Limb (tissue), 2 donors: ENCODE measurements at regions not wholly inside any gene's neighbourhood (a gene's known extent, or its start where the extent isn't known, plus 50 kb on each side); places are given as distances from the start of the nearest gene placed in this dataset.

Experiments
- DNase-seq, 2 donors: peaks; one replicate each; pipeline ENCODE4 v3.0.0-alpha.2; 2016; ENCODE audit errors: extremely low spot score in 2 of 2

DNA sequence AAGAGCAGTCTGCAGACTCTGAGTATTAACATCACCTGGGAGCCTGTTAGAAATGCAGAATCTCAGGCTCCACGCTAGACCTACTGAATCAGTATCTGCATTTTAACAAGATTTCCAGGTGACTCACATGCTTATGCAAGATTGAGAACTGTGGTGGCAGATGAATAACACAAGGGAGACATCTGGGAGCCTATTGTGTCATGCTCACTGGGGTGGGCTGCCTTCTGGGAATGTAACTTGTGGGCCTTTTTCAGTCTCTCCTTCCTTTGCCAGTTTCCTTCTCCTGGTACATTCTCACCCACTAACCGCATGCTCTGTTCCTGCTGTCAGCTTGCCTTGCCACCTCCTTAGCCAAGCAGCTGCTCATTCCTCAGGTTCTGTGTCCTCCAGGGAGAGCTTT is 176.6 kb upstream of the C9orf72 start:
- DNase-seq: no peak

GRCh38 chr9:27750566-27750965 is 177.3 kb upstream of the C9orf72 start:
- no peak for DNase-seq

DNA sequence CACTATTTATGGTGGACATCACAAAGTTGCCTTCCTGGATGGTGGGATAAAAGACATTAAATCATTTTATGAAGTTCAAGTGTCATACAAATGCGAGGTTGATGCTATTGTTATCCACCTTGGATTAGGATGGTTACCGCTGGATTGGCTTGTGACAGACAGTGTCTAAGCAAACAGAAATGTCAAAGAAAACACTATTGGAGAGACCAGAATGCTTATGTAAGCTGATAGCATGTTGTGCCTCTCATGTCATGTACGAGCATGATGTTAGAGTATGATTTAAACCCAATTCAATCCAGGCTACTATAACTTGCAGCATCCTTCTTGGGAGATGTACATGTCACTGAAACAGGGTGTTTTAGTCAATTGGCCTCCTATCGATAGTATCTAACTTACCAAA is 178.8 kb upstream of the C9orf72 start:
- DNase-seq: no peak

DNA sequence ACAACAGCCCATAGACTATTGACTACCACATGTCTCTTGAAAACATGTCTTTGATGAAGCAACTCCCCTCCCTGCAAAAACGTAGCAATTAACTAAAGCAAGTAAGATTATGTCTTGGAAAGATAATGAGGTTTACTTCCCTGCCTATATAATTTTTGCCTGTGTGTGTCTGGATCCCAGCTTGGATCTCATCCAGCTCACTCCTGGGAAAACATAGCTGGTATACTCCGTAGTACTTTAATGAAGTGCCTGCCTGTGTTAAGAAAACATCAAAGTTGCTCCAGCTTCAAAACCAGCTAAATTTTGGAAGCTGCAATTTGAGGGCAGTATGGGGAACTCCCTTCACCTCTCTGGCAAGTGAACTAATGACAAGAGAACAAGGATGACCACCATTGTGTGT is 182.6 kb upstream of the C9orf72 start:
- no peak for DNase-seq

DNA sequence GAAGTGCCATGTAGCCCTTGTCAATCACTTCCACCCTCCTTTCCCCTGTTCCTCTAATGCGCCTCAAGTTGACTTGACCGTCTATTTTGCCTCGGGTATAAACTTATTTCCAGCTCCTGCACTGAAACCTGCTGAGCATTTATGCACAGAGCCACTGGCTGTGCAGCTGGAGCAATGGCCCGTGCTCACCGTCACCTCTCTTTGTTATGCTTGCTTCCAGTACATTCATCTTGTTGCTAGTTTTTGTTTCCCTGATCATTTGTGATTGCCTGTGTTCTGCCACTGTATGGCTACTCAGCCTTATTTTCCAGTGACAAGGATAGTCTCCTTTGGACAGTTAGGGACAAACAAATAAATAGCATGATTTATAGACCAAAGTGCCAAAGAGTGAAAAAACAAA is 183.1 kb upstream of the C9orf72 start:
- no peak for DNase-seq

DNA sequence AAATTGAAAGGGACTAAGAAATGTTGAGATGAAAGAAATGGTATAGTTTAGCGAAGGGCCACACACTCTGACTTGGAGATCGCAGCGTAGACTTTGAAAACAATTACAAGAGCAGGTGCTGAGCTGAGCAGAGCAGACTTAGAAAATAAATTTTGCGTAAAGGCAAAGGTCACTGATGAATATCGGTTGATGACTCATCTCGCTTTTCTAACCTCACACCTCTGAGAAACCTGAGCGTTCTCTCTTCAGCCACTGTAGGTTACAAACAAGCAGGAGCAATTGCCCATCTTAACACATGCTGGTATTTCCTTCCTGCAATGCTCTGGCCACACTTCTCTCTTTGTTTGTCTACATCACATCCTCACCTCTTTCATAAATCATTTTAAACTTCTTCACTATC is 190.6 kb upstream of the C9orf72 start:
- DNase-seq: no peak

DNA sequence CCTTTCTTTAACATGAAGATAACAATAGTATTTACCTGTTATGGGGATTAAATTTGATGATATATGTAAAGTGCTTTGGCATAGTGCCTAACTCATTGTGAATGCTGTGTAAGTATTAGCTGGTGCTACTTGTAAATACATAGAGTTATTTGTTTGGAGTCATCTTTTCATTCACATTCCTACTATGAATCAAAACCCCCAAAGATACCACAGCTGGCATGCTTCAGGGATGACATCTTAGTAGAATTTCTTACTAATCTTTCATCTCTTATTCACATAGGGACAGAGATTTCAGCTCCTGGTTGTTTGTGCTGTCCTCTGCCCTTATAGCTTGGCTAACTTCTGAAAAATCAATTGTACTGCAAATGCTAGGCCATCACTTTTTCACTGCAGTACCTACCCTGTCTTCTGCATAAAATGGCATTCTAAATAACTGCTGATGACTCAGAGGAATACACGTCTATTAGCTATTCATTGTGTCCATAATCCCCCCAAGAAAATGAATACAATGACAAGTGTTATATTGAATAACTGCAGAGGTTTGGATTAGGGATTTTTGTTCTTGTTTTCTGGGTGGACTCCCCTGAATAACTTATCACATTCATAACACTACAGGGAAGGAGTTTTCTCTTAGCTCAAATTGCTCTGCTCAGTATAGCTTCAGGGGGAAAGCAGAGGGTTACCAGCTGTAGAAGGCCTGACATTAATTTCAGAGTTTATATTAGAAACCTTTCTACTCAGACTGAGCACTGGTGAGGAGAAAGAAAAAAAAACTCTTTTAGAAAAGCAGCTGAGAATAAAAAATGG is 192.2 kb upstream of the C9orf72 start:
- DNase-seq: peak in 1 of 2 donors; percentile 26

GRCh38 chr9:27766073-27766835 is 193.0 kb upstream of the C9orf72 start:
- no peak for DNase-seq

- DNase-seq: no peak
Measured at GRCh38 chr9:27768781-27769180, 195.5 kb upstream of the C9orf72 start.

DNA sequence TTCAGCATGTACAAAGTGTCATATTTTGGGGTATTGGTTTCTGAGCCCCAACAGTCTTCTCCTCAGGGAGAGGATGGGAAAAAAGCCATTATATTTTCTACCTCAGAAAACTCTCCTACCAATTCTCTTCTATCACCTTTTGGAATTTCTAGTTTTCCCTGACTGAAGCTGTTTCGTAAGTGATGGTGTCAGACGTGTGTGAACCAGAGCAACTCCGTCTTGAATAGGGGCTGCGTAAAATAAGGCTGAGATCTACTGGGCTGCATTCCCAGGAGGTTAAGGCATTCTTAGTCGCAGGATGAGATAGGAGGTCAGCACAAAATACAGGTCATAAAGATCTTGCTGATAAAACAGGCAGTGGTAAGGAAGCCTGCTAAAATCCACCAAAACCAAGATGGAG is 197.3 kb upstream of the C9orf72 start:
- DNase-seq: no peak

DNA sequence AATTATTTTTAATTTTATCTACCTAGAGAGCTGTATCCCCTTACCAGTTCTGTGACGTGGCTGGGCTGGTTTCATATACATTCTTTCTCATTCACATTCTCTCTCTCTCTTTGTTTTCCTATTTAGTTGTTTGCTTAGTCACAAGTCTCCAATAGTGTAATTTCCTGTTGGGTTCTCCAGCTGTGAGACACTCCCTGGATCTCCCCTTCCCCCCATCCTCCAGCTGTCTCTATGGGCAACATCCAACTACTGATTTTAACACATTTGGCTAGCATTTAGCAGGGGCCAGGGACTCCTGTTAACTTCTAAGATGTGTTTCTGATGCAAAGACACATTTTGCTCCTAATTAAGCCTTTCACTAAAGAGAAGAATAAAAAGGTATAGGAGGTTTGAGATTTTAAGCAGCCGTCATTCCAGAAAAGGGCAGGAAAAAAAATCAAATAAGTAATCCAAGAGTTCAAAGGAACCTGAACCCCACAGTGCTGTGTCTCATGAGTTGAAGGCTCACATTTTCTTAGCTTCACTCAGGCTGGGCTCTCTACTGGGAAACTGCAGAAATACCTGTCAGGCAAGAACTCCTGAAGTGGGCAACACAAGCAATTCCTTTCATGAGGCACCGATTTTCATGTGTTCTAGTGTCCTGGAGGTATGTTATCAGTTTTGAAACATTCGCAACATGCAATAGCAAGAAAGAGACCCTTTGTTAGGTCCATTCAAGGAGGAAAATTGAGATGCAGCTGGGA is 198.7 kb upstream of the C9orf72 start:
- peak in 1 of 2 donors; percentile 63 for DNase-seq

DNA sequence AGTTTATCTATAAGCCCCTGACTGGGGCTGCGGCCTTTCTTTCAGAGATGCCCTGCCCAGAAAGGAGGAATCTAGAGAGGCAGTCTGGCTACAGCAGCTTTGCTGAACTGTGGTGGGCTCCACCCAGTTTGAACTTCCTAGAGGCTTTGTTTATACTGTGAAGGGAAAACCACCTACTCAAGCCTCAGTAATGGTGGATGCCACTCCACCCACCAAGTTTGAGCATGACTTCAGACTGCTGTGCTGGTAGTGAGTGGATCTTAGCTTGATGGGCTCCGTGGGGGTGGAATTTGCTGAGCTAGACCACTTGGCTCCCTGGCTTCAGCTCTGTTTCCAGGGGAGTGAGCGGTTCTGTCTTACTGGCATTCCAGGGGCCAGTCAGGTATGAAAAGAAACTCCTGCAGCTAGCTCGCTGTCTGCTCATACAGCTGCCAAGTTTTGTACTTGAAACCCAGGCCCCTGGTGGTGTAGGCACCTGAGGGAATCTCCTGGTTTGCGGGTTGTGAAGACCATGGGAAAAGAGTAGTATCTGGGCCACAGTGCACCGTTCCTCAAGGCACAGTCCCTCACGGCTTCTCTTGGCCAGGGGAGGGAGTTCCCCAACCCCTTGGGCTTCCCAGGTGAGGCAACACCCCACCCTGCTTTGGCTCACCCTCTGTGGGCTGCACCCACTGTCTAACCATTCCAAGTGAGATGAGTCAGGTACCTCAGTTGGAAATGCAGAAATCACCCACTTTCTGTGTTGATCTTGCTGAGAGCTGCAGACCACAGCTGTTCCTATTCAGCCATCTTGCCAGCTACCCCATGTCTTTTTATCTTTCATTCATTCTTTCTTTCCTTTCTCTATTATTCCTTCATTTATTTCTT is 211.8 kb upstream of the C9orf72 start:
- DNase-seq: no peak

DNA sequence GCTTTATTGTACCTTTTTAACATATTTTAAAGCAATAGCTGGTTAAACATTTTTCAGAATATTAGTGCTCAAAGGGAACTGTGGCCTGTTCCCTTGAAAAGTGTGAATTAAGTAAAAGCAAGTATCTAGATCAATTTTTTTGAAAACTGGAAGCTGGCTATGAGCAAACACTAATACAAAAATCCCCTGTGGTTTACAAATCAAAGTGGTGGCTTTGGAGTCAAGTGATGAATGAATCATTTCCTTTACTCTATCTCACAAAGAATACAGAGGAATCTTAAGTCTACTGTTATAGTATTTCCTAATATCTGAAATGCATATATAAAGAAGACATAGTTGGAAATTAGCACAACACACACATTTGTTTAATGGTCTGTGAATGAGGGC is 212.4 kb upstream of the C9orf72 start:
- no peak for DNase-seq

- DNase-seq: no peak
Measured at GRCh38 chr9:27787891-27788290, 214.6 kb upstream of the C9orf72 start.

GRCh38 chr9:27791311-27791710 is 218.0 kb upstream of the C9orf72 start:
- DNase-seq: no peak

DNA sequence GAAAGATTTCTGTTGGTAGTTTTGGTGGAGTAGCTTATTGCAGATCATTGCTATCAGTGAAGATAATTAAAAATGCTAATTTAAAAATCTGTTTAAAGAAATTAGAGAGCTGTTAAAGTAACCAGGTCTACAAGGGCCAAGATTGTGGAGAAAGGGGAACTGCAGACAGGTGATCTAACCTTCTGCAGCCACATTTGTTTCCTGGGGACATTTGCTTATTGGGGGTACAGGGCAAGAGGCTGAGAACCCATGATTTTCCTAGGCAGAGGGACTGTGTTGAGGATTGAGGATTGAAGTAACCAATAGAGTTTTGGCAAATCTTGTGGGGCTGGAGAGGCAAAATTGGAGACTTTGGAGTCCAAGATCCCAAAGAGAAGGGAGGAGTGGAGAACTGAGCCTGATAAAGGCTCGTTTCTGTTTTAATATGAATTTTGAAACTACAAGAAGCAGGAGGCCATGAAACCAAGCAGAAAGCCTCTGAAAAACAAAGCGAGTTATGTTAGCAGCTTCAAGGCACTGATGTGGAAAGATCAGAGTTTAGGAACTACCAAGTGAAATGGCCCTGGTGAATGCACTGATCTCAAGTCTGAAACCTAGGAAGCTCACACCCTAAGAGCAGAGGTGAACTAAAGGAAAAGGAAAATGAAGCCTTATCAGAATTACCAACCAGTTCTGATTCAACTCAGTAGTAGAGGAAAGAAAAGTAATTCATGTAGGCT is 219.8 kb upstream of the C9orf72 start:
- DNase-seq: no peak

GRCh38 chr9:27799326-27799725 is 226.0 kb upstream of the C9orf72 start:
- DNase-seq: no peak

DNA sequence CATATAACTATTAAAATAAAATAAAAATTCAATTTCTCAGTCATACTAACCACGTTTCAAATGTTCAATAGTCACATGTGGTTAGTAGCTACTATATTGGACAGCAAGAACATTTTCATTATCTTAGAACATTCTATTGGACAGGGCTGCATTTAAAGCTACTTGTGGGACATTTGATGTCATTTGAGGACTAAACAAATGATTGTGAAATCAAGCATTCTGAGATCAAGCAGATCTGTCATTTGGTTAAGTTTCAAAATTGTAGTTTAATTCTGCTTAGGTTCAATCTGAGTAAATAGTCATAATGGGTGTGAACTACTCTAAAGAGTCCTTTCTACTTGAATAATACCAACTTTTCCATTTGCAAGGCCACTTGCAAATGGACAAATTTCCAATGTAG is 226.9 kb upstream of the C9orf72 start:
- no peak for DNase-seq

DNA sequence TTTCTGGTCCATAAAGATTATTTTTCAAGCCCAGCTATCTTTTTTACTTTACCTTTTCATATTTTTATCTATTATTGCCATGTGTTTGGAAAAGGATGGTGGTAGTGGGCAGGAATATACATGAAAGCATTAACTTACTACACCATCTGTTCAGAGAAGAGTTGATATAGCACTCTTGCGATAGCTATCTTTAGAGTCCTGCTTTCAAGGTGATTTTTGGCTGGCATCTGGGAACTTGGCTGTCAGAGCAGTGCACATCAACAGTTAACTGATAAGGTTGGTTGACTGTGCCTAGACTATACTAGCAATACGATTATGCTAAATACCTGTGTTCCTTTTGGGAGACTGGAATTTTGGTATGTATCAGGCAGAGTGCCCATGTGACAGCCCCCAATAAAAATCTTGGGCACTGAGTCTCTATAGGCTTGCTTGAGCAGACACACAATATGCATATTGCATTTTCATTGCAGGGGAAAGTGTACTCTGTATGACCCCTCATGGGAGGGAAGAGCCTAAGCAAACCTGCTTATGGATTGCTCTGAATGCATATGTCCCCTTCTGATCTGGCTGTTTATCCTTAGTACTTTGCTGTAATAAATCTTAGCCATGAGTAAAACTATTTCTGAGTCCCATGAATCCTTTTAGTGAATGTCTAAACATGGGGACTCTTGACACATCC is 227.6 kb upstream of the C9orf72 start:
- DNase-seq: no peak

- DNase-seq: no peak
Measured at GRCh38 chr9:27801545-27801944, 228.3 kb upstream of the C9orf72 start.
